ENCODE measurements at regions not wholly inside any gene's neighbourhood (a gene's known extent, or its start where the extent isn't known, plus 50 kb on each side); places are given as distances from the start of the nearest gene placed in this dataset.

DNA sequence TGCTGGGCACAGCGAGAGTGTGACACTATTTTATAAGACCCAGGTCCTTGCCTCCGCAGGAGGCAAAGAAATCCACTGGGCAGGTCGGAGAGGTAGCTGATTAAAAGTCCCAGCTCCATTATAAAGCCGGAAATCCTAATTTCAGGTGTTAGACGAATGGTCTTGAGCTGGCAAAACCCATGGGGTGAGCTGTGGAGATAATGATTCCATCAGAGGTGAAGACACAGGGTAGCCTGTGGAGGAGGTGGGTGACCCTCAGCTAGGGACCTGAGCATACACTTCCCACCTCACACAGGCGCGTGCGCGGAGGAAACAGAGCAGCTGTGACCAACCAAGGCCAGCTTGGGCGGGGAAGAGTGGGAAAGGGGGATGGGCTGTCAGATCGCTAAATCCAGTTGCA lies 201.7 kb upstream of the CXCR4 start:
- TF ChIP-seq GATA2 (IDR thresholded peaks at IDR 0.05; ENCODE audit: low read depth, low read length) (no peak), GATA3 (IDR thresholded peaks at IDR 0.05; ENCODE audit: low read depth, low read length) (no peak)

Measured in SH-SY5Y (cell line).